Inferior parietal cortex (tissue), 1 donor: ENCODE measurements at regions not wholly inside any gene's neighbourhood (a gene's known extent, or its start where the extent isn't known, plus 50 kb on each side); places are given as distances from the start of the nearest gene placed in this dataset.

Experiments
- DNase-seq: peaks from one replicate; pipeline ENCODE4 v3.0.0-alpha.2; 2016; ENCODE audit errors: extremely low spot score

DNA sequence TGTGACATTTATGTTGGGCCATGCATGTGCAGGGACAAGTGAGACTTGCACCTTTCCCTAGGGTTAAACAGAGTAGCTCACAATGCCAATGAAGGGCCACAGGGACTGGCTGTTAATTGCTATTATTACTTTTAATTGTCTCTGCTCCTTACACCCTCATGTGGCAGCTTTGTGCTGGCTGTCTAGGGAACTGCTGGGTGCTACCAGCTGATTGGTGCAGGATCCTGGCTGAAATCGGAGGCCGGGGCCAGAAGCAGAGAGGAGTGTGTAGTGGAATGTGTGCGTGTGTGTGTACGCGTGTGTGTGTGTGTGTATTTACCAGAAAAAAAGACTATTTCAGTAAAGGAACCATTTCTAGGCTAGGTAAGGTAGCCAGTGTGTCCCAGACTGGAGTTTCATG lies 302.5 kb downstream of the CTTN start:
- no peak for DNase-seq

DNA sequence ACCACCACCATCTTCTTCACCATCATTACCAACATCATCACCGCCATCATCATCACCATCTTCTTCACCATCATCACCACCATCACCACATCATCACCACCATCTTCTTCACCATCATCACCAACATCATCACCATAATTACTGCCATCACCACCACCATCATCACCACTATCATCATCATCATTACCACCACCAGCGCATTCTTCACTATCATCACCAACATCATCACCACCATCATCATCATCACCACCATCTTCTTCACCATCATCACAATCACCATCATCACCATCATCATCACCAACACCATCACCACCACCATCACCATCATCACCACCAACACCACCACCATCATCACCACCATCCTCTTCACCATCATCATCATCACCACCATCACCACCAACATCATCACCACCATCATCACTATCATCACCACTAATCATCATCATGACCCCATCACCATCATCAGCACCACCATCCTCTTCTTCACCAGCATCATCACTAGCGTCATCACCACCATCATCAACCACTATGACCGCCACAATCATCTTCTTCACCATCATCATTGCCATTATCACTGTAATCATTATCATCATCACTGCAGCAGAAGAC lies 303.8 kb downstream of the CTTN start:
- no peak for DNase-seq

DNA sequence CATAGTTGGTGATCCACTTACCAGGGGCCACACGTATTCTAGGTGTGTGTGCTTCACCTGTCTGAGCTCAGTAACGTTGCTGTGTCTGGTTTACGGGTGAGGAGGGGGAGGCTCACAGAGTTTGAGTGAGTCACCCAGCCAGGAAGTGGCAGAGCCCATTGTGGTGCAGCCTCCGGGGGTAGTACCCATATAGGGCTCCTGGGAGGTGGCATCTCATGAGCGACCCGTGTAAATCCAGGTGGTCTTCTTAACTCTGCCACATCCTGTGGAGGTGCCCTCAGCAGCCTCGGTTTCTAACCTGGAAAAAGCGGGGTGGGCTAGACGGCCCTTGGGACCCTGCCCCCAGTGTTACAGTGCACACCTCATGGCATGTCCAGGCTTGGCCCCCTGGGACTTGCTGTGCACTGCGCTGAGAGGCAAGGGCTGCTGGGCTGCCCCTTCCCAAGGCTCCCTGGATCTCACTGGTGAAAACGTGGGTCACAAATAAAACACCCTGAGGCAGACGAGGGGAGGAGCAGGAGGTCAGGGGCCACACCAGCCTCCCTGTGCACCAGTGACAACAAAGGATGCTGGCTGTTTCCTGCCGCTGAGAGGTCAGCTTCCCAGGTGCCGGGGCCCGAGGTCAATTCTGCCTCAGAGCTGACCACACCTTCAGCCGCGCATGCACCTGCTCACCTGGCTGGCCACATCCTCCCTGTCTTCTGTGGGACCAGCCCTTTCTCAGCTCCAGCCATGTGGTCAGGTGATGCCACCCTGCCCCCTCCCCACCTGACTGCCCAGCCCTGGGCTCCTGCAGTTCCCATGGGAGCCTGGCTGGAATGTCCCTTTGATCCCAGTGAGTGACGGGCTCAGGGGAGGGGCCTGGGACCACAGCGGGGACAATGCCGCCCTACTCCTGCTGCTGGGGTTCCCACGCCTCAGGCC lies 305.1 kb downstream of the CTTN start:
- DNase-seq: no peak

DNA sequence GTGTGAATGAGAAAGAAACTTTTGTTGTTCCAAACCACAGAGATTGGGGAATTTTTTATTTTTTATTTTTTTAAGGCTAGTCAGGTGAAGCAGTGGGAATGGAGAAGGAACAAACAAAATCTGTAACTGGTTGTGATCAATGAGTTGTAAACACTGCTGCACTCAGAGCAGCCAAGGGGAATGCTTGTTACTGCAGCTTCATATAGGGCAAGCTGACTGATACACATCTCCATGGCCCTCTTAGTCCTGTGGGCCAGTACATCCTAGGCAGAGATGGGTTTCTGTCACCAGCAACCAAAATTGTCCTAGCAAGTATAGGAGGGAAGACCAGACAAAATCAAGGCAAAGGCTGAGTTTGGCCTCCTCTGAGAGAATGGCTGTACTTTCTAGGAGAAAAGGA lies 306.8 kb downstream of the CTTN start:
- no peak for DNase-seq

DNA sequence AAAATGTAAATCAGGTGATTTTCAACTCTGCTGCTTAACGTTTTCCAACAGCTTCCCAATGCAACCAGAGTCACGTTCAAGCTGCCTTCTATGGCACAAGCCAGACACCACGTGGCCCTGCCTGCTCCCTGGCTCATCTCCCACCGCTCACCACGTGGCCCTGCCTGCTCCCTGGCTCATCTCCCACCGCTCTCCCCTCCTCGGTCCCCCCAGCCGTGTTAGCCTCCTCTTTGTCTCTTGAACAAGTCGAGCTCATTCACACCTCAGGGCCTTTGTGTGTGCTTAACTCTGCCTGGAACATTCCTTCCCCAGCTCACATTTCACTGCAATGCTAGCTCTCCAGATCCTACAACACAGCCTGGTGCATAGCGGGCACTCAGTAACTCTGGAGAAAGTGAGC lies 307.6 kb downstream of the CTTN start:
- DNase-seq: no peak

DNA sequence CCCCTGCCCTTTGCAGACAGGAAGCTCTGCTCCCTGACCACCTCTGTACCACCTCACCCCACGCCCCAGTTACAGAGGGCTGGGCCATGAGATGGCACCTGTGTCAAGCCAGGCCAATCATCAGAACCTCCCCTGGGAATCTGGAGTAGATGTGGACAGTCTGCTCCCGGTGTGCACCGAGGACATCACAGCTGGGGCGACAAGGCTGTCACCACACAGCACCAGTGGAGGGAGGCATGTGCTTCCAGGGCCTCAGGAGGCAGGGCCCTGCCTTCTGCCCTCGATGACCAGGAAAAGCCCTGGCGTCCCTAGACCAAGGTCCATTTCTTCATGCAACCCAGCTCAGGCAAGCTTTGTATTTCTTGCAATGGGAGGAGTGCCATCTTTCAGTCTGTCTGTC lies 309.5 kb downstream of the CTTN start:
- DNase-seq: no peak

DNA sequence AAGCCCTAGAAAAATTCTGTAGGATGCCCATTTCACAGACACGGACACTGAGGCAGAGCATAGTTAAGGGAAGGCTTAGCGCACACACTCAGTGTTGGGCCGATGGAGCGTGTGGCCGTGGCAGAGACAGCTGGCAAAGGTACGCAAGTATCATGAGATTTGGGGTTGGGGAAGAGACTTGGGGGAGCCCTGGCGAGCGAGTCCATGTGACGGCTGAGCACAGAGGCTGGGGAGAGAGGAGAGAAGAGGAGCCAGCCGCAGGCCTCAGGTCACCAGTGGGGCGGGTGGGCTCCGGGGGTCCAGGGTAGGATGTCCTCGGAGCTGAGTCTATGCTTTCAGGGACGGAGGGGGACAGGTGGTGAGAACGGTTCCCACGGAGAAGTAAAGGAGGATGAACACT lies 311.3 kb downstream of the CTTN start:
- no peak for DNase-seq

DNA sequence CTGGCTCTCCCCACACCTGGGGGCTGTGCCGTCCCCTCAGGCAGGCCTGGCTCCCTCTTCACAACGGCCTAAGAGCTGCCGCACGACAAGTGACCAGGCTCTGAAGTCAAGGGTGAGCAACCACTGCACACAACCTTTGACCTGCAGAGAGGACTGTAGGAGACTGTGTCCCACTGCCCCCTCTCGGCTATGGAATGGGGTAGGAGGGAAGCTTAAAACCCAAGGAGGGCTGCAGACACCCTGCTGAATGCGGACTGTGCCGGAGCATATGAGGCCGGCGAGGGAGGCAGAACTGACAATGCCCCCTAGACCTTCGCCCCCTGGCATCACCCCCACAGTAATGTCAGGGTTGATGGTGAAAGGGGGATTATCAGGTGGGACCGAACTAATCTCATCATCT lies 311.9 kb downstream of the CTTN start:
- no peak for DNase-seq

DNA sequence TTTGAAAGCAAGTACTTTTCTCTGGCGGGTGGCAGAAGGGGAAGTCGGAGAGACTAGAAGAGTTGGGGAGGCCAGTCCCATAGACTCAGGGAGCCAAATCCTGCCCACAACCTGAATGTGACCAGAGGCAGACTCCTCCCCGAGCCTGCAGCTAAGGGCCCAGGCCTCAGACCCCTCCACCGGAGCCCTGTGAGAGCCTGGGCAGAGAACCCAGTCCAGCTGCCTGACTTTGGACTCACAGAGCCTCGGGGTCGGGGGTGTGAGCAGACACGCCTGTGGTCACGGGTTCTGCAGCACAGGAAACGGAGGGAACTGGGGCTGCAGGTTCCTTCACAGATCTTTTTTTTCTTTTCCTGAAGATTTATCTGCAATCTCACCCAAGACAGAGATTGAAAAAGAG lies 312.3 kb downstream of the CTTN start:
- no peak for DNase-seq

DNA sequence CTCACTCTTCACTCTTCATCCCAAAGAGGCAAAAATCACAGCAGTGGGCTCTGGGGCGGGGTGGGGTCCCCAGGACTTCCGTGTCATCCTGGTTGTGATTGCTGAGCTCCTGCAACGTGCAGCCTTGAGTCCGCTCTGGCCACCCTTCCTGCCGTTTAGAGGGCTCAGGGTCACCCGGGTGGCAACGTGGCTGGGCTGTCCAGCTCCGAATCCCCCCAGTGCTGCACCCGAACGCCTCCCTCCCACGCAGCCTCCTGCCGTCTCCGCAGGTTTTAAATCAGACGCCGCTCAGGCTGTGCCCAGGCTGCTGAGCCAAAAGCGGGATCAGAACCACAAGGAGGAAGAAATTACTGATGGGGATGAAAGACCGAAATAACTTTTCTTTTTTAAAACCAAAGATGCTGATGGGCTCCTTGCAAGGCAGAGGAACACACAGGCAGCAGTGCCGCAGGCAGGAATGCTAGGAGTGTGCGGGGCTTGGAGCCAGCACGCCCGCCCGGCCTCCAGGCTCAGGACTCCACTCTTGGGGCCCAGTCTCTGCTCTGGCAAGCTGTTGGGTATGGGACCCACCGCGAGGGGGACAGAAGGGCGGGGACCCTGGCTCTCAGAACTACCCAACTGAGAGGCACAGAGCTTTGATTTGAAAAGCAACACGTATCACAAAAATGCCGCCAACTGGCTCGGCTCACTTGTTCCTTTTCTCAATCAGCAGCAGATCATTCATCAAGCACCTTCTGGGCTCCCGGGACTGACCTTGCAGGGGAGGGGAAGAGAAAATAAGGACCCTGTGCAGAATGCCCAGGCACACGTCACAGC lies 313.0 kb downstream of the CTTN start:
- no peak for DNase-seq

DNA sequence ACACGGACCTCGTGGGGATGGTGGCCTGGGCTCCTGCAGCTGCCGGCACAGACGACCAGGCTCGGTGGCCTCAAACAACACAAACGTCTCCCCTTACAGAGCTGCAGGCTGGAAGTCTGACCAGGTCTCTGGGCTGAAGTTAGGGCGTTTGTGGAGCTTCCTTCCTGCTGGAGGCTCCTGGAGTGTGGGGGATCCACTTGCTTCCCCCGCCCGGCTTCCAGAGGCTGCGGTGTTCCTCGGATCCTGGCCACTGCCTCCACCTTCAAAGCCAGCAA lies 313.5 kb downstream of the CTTN start:
- no peak for DNase-seq

DNA sequence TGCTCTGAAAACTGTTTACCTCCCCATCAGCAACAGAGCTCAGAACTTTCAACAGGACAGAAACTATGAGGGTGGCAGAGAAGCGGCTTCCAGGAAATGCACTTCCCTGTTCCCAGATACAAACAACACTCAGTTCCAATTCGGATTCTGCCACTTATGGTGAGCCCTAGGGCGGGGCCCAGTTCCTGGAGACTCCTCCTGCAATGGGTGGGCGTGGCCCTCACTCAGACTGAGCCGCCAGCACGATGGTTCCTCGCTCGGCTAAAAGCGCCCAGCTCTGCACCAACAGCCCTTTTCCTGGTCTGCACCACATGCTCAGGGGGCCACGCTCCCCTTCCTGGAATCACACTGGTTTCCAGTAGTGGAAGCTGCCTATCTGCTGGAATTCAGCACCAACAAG lies 314.1 kb downstream of the CTTN start:
- DNase-seq: no peak

DNA sequence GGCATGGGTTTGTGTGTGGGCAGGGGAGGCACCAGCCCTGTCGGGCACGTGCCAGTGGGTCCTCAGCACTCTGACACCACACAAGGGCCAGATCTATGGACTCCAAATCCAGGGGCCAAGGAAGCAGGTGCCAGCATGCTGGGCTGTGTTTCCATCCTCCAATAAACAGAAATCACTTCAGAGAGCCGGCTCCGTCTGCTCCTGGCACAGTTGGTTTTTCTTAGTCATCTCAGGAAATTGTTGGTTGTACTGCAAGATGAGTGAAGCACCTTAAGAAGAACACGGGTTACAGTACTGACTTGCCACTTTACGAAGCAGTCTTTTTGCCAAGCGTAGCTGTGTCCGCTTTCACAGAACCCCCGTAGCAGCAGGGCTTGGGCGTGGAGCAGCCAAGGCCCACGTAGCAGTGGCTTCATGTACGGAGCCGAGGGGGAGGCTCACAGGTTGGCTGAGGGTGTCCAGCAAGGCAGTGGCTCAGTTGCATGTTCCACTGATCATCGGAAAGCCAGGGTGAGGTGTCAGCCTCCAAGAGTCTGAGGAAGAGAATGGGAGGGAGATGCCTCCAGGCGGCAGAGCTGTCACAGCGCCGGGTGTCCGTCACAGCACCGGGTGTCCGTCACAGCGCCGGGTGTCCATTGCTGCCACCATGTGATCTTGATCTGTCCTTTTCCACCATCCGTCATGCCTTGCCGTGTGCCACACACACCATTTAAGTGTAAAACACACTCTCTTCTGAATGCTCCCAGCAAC lies 314.9 kb downstream of the CTTN start:
- DNase-seq: no peak

DNA sequence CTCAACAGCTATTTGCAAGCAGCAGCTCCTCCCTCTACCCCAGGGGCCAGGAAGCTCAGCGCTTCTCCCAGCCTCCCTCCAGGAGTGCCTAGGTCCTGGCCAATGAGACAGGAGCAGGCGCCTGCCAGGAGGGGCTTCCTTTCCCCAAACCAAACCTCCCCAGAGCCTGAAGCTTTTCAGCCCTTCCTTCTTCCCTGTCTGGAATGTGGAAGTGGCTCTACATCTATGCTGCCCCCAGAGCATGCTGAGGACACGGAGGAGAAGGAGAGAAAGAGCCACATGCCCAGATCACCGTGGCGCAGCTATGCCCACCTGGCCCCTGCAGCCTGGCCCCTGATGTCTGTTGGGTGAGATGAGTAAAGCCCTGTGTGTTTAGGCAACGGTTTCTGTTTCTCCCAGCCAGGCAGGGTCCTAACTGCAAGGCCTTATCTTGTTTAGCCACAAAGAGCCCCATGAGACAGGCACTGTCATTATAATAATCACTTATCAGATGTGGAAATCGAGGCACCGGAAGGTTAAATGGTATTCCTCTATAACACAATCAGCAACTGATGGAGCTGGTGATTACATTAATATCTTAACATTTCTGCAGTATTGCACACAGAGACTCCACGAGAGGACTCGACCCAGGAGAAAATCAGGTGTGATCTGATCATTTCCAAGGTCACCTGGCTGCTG lies 315.8 kb downstream of the CTTN start:
- no peak for DNase-seq

DNA sequence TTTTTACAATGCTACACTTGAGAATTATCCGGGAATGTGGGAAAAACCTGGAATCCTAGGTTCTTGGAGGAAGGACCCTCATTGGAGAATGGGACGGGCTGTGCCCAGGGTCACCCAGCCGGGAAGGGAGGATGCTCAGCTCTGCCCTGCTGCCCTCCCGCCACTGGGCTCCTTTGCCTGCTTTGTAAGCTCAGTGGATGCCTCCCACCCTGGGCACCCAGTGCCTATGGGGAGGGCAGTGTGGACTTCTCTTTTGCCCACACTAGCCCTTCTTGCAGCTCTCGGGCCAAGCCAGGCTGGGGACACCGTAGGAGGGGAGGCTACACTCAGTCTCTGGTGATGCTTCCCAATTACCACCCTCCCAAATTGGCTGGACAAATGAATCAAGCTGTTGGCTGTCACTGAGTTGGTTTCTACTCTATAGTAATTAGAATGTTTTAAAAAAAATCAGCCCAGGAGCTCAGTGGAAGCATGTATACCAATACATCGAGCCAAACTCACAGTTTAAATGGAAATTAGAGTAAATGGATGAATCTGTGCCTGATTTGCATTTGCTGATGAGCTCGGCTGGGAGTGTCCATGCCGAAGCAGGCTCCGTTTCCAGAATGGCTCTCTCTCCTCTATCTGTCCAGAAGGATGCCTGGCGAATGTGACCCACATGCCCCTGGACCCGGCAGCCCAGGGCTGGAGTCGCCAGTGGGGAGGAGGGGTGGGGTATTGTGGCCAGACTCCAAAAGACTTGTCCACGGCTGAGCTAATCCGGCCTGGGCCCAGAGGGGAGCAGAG lies 317.0 kb downstream of the CTTN start:
- DNase-seq: no peak

DNA sequence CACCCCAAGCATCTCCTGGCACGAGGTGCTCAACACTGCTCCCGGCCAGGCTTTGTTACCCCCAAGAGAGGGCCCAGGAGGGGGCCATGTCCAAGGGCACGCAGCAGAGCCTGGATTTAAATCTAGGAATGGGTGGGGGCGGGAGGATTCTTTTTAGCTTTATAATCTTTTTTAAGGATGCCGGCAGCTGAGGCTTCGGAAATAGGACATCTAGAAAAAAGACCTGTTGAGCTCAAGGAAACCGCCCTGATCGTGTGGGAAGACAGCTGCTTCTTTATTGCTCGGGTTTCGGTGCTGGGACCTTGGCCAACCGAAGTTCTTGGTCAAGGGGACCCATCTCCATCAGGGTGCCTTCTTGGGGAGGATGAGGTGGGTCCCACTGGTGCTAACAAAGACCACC lies 317.9 kb downstream of the CTTN start:
- DNase-seq: no peak

DNA sequence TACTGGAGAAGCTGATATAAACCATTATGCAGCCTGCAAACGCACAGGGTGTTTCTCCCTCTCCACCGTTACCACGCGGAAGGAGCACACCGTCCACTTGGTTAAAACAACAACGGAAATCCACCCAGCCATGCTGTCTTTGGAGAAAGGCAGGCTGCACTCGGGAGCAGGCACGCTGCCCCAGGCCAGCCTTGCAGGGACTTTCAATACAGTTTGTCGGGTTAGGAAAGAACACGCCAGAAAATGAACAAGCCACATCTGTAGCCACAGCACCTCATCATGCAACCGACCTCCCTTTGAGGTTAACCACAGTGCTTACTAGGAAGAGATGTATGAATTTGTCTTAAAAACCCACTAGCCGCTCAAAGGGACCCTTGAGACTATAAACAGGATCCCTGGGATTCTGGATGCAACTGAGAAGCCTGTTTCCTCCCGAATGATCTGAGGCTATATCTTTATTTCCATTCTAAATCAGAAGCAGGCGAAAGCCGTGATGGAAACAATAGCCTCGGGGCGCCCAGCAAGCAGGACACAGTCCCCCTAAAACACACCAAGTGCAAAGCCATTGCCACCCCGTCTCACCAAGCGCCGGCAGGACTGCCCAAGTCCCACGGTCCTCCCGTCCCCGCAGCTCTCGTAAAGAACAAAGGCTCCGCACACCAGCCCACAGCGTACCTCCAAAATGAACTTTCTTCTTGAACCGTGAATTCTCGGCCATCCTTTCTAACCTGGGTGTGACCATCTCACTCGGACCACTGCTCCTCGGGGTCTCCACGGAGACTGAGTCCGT lies 318.9 kb downstream of the CTTN start:
- DNase-seq: no peak

DNA sequence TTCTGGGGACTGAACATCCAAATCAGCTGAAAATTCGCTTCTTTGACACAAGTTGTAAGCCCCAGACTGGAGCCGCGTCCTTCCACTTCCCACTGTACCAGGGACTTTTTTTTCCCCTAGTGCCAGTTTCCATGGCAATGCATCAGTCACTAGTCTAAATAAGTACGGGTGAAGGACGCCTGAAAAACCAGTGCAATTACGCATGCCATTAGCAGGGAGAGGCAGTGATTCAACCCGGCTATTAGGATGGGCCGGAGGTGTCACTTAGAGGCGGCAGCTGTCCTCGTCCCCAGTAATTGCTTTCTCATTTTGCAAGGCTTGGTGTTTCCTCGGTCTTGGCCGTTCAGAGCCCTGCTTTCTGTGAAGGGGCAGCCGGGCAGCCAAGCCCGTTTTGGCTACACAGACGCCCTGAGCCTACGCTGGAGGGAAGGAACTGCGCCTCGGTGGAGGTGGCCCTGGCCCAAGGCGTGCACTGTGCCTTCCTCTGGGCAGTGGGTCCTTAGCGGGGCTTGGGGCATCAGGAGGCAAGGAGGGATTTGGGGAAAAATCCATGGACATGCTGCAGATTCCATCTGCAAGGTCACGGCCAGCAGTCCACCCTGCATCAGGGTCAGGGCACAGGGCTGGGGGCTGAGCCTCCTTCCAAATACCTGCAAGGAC lies 319.7 kb downstream of the CTTN start:
- peak; percentile 48 for DNase-seq

DNA sequence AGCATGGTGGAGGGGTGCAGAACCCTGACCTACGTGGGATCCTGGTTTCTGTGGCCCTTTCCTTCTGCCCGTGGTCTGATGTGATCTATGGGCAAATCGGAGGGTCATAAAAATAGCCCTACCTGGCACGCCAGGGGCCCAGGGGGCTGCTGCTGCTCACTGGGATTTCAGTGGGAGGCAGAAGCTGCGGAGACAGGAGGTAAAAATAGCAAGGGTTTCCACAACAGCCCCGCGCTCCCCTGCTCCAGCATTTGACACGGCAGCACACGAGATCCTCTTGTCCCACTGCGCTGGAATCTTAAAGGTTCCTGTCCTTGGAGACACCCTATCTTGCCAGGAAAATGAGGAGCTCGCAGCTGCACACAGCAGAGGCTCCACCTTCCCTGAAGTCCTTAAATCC lies 321.2 kb downstream of the CTTN start:
- DNase-seq: no peak
